Kidney capillary endothelial cell (primary cell): ENCODE measurements at regions not wholly inside any gene's neighbourhood (a gene's known extent, or its start where the extent isn't known, plus 50 kb on each side); places are given as distances from the start of the nearest gene placed in this dataset.
"Not testable (repeated sequence)": the region's sequence is repeated elsewhere in the genome, so short reads cannot be mapped to it uniquely, and the experiment has no call there.

Source experiments
- DNase-seq: peaks from one replicate; pipeline ENCODE4 v3.0.0-alpha.2; 2018; ENCODE audit warnings: low spot score

DNA sequence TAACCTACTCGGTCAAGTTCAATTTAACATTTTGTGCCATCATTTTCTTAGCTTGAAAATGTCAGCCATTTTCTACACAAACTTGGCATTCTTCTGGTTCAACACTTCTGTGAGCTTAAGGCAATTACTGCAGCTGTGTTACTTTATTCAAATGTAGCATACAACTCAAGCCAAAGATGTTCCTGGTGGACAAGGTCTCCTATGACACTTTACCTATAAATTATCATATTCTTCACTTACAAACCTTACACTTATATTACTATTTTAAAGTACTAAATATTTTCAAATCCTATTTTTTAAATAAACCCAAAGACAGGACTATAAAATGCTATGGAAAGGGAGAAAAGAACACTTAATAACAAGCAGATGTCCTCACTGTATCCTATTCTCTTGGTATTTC is 1045.3 kb downstream of the TSN start:
- DNase-seq, result no peak

DNA sequence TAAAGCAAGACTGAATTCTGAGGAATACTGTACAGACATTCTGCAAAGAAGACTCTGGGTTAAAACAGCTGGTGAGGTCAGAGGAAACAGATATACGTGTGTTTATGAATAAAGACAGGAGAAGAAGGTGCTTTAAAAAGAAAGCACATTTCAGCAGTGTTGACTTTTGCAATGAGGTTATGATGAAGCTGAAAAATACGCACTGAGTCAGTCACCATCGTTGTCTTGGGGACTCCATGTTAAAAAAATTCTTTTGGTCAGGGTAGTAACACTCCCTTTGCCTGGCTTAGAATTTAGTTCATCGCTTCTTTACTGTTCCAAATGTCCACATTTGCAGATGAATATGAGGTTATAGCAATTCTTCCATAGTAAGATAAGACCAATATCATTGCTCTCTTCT is 1049.0 kb downstream of the TSN start:
- no peak for DNase-seq

DNA sequence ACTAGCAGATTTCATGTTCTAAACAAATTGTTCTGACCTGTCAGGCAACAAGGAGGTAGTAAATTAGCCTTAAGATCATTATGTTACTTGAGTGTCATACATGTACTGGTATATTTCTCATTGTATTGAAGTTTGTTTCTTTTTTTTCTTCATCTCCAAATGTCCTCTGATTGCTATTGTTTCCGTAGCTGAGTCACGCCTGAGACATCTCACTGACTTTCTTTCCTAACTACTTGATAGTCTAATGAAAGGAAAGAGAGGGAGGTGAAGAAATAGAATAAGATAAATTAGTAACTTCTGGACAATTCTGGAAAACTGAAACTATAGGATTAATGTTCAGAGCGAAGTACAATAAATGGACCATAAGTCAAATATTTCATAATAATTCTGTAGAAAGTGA is 1049.9 kb downstream of the TSN start:
- DNase-seq, result no peak

DNA sequence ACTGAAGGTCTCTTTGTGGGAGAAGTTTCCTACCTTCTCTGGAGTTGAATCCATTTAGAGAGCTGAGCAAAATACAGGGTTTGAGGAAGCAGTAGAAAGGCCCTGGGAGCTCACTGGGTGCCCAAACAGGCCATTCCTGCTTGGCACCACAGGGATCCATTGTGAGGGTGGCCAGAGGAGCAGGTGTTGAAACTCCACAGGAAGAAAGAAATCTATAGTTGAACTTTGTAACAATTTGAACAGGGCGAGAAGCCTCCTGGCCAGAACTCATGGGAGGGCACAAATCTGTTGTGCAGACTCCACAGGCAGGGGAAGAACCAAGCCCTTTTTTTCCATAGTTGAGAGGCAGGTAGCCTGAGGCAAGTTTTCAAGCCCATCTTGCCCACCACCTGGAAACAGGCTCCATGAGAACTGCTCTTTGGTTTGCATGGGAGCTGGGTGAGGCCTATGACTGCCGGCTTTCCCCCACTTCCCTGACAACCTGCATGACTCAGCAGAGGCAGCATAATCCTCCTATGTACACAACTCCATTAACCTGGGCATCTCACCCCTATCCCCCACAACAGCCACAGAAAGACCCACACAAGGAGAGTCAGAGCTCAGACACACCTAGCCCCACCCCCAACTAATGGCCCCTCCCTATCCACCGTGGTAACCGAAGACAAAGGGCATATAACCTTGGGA is 1053.0 kb downstream of the TSN start:
- DNase-seq, result no peak

DNA sequence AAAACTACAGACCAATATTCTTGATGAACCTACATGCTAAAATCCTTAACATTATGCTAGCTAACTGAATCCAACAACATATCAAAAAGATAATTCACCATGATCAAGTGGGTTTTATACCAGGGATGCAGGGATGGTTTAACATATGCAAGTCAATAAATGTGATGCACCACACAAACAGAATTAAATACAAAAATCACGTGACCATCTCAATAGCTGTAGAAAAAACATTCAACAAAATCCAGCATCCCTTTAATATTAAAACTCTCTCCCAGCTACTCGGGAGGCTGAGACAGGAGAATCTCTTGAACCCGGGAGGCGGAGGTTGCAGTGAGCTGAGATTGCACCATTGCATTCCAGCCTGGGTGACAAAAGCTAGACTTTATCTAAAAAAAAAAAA is 1056.8 kb downstream of the TSN start:
- DNase-seq, result not testable (repeated sequence)

DNA sequence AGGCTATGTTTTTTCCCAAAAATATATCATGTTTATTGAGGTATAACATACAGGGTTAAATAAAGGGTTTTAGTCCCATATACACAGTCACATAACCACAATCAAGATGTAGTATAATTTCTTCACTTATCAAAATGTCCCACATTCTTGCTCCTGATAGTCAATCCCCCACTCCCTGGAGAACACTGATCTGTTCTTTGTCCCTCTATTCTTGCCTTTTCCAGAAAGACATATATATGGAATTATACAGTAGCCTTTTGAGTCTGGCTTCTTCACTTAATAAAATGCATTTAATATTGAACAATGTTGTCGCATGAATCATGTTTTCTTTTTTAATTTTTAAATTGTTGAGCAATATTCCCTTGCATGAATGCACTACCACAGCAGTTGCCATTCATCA is 1059.7 kb downstream of the TSN start:
- no peak for DNase-seq

DNA sequence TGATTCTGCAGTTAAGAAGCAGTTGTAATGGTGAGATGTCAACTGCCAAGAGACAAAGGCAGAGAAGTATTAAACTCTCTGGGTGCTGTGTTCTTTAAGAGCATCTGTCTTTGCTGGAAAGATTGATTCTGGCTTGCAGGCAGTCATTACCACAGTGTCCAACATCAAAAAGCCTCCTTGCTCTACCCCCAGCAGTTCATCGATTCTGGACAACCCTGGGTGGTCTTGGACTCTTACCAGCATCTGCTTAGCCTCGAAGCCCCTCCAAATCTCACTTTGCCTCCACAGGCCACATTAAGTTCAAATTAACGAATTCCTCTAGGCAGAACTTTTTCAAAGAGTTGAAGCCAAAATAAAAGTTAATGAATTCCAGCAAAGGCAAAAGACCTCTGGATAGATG is 1061.4 kb downstream of the TSN start:
- DNase-seq, result no peak

DNA sequence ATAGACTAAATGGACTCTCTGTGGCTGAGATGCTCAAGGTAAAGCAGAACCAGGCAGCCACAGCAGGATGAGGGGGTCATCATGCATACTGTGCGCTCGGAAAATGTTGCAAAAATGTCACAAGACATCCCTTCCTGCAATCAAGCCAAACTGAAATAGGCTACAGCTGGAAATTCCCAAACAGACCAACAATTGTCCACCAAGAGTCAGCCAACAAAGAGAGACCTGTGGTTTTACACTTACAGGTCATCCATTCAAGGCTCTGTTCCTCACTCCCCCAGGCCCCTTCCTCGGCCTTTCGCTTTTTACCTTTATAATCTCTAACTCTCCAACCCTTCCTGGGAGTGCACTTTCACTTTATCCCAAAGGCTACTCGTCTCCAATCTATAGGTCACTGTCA is 1066.9 kb downstream of the TSN start:
- DNase-seq, result no peak

DNA sequence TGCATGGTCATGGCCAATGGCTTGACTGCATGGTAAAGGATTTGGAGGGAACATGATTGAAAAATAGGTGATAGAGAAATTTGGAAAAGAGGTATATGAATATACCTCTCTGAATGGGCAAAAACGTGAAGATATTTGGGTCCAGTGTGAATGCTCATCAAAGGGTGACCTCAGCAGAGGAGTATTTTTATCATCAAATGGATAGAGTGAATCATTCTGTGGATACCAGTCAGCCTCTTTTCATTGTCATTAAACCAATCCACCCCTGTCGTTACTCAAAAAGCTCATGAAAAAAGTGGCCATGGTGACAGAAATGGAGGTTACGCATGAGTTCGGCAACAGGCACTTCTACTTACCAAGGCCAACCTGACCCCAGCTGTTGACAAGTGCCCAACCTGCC is 1074.7 kb downstream of the TSN start:
- no peak for DNase-seq

DNA sequence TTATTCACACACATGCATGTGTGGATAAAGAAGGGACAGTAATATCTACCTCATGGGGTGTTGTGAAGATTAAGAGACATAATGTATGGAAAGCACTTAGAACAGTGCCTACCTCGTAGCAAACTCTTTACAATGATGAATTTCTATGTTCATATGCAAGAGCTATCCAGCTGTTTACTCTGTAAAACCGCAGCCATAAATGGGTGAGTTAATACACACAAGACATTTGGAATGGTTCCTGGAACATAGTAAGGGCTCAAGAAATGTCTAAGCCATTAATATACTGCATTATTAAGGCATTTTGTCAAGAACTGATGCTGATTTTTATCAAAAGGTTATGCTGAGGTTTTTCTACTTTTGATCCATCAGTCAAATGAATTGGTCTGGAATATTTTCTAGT is 1076.2 kb downstream of the TSN start:
- no peak for DNase-seq

DNA sequence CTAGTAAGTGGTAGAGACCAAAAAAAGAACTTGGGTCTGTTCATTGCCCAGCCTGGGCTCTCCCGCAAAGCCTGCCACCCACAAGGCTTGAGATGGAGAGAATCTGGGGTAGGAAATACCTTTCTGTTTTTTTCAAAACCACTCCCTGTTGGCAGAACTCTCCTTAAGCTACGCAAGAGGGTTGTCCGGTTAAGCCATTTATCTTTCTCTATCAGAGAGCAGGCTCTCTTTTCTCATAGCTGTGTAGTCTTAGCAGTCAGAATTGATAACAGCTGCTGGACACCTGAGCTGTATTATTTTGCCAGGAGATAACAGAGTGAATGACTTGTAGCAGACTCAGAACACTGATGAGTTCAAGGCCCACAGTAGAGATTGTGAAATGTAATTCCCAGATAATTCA is 1088.1 kb downstream of the TSN start:
- no peak for DNase-seq

DNA sequence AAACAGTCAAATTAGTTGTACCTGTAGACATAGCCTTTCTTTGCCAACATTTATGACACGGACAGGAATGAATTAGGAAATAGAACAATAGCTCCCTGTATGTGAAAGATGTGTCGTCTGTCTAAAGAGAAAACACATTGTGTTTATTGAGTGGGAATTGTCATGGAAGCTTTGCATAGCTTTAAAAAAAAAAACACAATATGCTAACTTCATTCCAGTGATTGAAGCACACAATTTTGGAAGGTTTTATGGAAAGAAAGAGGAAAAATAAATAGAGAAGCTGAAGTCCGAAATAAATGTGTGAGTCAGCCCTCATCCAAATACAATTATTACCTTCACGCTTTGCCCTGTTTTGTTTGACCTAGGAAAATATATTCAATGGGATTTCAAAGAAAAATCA is 1095.7 kb downstream of the TSN start:
- DNase-seq, result no peak

DNA sequence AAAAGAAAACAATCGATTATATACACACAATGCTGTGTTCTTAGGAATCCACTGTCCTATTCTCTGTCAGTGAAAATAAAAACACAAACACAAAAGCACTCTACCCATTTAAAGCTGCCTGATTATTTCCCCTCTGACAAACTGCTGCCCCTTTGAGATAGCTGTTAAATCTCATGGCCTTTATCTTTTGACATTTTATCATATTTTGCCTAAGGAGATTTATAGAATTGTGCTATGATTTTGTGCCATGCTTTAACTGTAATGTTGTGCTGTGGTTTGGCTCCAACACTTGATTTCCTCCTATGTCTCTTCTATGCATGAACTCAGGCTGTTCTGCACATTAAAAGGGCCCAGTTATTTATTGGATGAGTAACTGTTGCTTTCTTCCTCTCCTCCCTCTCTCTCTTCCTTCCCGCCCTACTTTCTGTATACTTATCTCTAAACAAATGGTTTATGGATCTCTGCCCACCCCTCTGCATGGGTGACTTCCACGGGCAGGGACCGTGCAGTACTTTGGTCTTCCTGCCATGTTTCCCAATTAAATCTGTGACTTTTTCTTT is 1096.6 kb downstream of the TSN start:
- no peak for DNase-seq

DNA sequence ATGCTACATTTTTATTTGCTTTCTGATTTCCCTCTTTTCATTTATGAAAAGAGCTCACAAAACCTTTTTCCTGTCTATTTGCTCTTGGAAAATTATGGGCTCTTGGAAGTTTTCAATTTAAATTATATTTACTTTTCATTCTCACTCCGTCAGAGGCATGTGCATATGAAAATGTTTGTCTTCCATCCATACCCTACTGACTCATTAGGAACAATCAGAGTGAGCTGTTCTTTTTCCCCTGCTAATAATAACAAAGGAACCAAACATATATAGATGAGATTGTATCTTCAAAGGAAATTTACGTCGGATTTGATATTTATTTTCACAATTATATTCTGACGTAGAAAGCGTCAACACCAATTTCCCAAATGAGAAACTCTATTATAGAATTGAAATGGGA is 1101.2 kb downstream of the TSN start:
- no peak for DNase-seq

DNA sequence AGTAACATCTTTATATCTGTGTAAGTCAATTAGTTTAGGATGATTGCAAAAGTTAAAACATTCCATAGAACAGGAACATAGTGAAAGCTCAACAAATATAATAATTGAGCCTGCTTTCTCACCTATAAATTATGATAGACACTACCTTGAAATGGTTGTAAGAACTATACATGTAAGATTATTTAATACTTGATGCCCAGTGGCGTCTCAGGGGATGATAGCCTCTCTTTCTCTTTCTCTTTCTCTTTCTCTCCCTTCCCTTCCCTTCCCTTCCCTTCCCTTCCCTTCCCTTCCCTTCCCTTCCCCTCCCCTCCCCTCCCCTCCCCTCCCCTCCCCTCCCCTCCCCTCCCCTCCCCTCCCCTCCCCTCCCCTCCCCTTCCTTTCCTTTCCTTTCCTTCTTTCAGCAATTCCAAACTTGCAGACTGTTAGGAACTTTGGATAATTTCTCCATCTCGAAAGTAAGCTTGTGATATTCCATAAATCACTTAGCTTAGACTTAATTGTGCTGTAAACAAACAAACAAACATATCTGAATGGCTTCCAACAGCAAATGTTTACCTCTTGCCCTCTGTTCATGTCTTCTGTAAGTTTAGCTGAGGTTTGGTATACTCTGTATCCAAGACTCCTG is 1102.7 kb downstream of the TSN start:
- no peak for DNase-seq

DNA sequence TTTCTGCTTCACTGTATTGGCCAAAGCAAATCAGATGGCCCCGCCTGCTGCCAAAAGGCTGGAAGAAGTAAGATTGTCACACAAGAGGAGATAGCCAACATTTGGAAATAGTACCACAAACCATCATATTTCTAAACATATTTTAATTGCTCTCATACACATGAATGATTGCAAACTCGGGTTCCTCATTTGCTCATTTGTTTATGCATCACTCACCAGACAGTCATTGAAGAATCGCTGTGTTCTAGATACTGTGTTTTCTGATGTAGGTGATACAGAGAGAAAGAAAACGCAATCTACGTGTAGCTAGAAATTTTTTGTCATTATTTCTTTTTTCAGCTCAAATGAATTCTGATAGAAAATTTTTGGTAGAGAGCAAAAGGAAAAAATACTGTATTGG is 1103.4 kb downstream of the TSN start:
- no peak for DNase-seq

DNA sequence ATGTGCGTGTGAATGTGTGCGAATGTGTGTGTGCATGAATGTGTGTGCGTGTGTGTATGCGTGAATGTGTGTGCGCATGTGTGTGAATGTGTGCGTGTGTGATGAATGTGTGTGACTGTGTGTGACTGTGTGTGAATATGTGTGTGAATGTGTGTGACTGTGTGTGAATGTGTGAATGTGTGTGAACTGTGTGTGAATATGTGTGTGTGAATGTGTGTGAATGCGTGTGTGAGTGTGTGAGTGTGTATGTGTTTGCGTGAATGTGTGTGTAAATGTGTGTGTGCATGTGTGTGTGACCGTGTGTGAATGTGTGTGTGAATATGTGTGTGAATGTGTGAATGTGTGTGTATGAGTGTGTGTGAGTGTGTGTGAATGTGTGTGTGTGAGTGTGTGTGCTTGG is 1103.8 kb downstream of the TSN start:
- DNase-seq, result no peak

DNA sequence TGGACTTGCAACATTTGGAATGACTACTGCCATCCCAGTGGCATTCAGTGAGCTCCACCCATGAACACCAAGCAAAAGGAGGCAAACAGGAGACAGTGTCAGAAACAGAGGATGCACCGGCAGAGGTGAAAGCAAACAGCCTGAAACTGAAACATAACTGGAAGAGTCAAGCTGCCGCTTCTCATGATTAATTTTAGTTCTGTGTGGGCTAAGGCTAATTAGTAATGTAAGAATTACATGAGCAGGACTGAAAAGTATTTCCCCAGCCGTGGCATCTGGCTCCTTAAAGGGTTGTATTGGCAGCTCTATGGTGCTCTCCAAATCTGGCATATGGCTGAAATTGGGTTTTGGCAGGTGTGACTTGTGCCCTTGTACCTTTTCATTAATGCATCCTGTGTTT is 1108.1 kb downstream of the TSN start:
- no peak for DNase-seq

DNA sequence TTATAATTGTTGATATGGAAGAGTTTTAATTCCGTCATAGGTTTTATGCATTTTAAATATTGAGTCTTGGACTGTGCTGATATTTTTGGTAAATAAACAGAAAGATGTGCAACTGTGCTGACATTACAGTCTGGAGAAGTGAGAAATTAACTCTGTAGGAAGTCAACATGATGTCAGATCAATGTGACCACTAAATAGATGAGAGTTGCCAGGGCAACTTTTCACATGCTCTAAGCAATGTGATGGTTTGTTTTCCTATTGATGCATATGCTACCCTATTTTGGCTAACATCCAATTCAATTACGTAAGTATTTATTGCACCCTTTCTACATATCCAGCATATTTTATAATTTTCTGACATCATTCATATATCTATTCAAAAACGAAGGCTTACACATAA is 1109.3 kb downstream of the TSN start:
- no peak for DNase-seq

DNA sequence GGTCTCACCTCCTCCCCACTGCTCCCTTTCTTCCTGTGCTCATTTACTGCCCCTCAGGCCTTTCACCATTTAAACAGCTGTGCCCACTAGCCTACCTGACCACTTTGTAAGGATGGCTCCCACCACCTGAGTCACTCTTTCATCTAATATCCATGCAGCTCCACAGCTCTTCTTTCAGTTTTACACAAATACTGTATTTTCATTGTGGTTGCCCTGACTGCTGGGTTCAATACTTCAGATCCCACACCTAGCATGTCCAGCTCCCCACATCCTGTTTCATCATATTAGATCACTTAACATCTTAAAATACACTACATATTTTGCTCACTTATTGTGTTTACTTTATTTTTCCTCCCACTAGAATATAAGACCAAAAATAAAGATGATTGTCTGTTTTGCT is 1110.6 kb downstream of the TSN start:
- DNase-seq, result no peak

DNA sequence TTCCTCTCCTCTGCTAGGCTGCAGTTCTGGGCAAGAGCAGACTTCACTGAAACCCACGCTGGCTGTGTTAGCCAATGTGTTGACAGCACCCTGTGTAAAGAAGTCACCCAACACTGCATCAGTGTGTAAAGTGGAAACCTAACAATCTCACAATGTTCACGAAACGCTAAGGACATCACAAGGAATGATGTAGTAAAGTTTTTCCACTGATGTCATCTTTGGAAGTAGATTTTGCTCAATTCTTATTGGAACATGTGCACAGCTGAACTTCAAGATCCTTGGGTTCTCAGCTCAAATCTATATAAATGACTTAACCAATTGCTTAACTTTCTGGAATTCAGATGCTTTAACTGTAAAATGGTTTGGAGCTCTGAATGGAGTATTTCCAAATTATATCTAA is 1112.5 kb downstream of the TSN start:
- no peak for DNase-seq

DNA sequence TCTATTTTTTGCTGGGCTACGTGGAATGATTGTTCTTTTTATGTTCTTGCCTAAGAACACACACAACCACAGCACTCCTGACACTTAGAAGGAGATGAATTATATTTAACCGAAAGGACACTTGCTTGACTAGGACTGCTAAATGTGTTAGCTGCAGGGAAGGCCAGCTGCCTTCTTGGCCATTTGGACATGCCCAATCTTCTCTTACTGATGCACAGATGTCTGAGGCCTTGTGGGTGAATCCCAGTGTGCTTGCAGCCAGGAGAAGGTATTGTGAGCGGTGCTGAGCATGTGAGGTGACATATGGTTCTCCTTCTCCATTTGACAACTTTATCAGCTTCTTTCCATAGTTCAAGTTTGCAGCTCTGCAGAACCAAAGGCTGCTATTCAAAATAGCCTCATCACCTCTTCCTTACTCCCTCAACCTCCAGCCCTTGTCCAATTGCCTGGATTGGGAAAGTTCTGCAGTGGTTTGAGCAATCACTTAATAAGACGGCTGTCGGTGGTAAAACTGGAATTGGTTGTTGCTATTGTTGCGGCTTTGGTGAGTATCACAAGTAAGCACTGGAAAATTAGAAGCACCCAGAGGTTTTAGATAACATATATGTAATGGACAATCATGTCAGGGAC is 1113.3 kb downstream of the TSN start:
- DNase-seq, result no peak

DNA sequence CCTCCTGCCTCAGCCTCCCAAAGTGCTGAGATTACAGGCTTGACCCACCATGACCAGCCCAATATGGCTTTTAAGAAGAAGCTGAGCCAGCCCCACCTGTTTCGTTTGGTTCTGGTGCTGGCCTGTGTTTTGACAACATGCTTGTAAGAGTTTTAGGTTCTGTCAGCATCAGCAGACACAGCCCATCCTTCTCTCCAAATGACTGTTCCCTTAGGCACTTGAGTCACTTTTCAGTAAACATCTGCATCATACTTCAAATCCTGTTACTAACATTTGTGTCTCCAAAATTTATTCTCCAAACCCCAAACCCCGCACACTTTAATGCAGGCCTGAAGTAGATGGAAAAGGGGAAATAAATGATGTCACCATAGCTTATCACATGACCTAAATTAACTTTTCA is 1118.5 kb downstream of the TSN start:
- no peak for DNase-seq
